SK-N-SH (cell line): ENCODE measurements at regions not wholly inside any gene's neighbourhood (a gene's known extent, or its start where the extent isn't known, plus 50 kb on each side); places are given as distances from the start of the nearest gene placed in this dataset.

ENCODE experiments used
- CTCF ChIA-PET: fragments of 300-600, 350-600 bp; formaldehyde crosslinking; extraction: SDS; loops from one replicate; lab custom pipeline; 2021; lab: Yijun Ruan, JAX
- POLR2A ChIA-PET: fragments of 350-600 bp; sonication (Branson Sonifier 250); formaldehyde crosslinking; extraction: SDS; loops from one replicate; lab custom pipeline; 2020; ENCODE audit warnings: antibody characterized with exemption, inconsistent platforms; lab: Yijun Ruan, JAX
- DNase-seq: peaks from one replicate; pipeline ENCODE4 v3.0.0; 2012
- H2AFZ ChIP-seq: fragments of 200-600 bp; sonication (generic); 2 replicates; pipeline ENCODE4 v1.8.1; 2016; ENCODE audit warnings: antibody characterized with exemption, mild to moderate bottlenecking, low read depth
- H3F3A ChIP-seq: fragments of 200-600 bp; sonication (generic); replicated peaks from 2 replicates; pipeline ENCODE3; 2016; ENCODE audit warnings: antibody characterized with exemption, mild to moderate bottlenecking; ENCODE audit not compliant: insufficient read depth
- H3K27ac ChIP-seq, 2 experiments: fragments of 200-500 bp in 1 of 2; fragments of 200-600 bp in 1 of 2; sonication (Bioruptor generic) in 1 of 2; sonication (generic), shearing (Covaris generic) in 1 of 2; 2 replicates each; pipeline versions ENCODE4 v1.5.1 to v1.6.1; 2014 to 2016; ENCODE audit warnings: low read depth in 2 of 2, inconsistent platforms in 1 of 2, low read length in 1 of 2, mild to moderate bottlenecking in 1 of 2, mixed read lengths in 1 of 2
- H3K27me3 ChIP-seq: fragments of 200-600 bp; sonication (generic), shearing (Covaris generic); 2 replicates; pipeline ENCODE4 v1.6.1; 2016; ENCODE audit warnings: mixed run types; ENCODE audit not compliant: insufficient read depth
- H3K36me3 ChIP-seq, 2 experiments: fragments of 200-500 bp in 1 of 2; fragments of 200-600 bp in 1 of 2; sonication (Bioruptor generic) in 1 of 2; sonication (generic) in 1 of 2; replicated peaks in 1 of 2; 2 replicates each; pipeline versions ENCODE3 to v1.5.1; 2014 to 2016; ENCODE audit warnings: low read length in 1 of 2, mild to moderate bottlenecking in 1 of 2; ENCODE audit not compliant: insufficient read depth in 2 of 2, control insufficient read depth in 1 of 2
- H3K4me1 ChIP-seq, 2 experiments: fragments of 200-500 bp in 1 of 2; fragments of 200-600 bp in 1 of 2; sonication (Bioruptor generic) in 1 of 2; sonication (generic), shearing (Covaris generic) in 1 of 2; 2 replicates each; pipeline versions ENCODE4 v1.5.1 to v1.6.1; 2014 to 2016; ENCODE audit warnings: low read depth in 1 of 2, low read length in 1 of 2, mixed run types in 1 of 2; ENCODE audit not compliant: insufficient read depth in 2 of 2, control insufficient read depth in 1 of 2
- H3K4me2 ChIP-seq: fragments of 200-600 bp; sonication (generic), shearing (Covaris generic); 2 replicates; pipeline ENCODE4 v1.6.1; 2017; ENCODE audit warnings: mixed run types
- H3K4me3 ChIP-seq, 2 experiments: fragments of 200-500 bp in 1 of 2; fragments of 200-600 bp in 1 of 2; sonication (Bioruptor generic) in 1 of 2; sonication (generic), shearing (Covaris generic) in 1 of 2; 2 replicates each; pipeline versions ENCODE4 v1.5.1 to v1.8.1; 2014 to 2016; ENCODE audit warnings: low read depth in 2 of 2, inconsistent platforms in 1 of 2, low read length in 1 of 2, mild to moderate bottlenecking in 1 of 2, mixed read lengths in 1 of 2, moderate library complexity in 1 of 2
- H3K79me2 ChIP-seq: fragments of 200-600 bp; sonication (generic); 2 replicates; pipeline ENCODE4 v1.8.1; 2017; ENCODE audit warnings: mild to moderate bottlenecking; ENCODE audit not compliant: insufficient read depth
- H3K9ac ChIP-seq: fragments of 200-600 bp; sonication (generic); 2 replicates; pipeline ENCODE4 v1.6.1; 2017; ENCODE audit warnings: mixed run types
- H3K9me2 ChIP-seq: fragments of 200-600 bp; sonication (generic); 2 replicates; pipeline ENCODE4 v1.6.1; 2017; ENCODE audit warnings: mixed run types
- H3K9me3 ChIP-seq: fragments of 200-600 bp; sonication (generic); 2 replicates; pipeline ENCODE4 v1.6.1; 2017; ENCODE audit warnings: mixed run types, mild to moderate bottlenecking, moderate library complexity
- H4K20me1 ChIP-seq: fragments of 200-600 bp; sonication (generic); 2 replicates; pipeline ENCODE4 v1.6.1; 2017; ENCODE audit warnings: mild to moderate bottlenecking, mixed run types; ENCODE audit not compliant: insufficient read depth
- IRF3 ChIP-seq: fragments of 150-350 bp; IDR thresholded peaks from 2 replicates; pipeline ENCODE4 v1.6.1; 2016; ENCODE audit warnings: mild to moderate bottlenecking, low read depth, low read length
- MEF2A ChIP-seq: IDR thresholded peaks from 2 replicates; pipeline ENCODE4 v1.4.0; 2012; ENCODE audit warnings: low read depth, borderline replicate concordance
- MXI1 ChIP-seq: IDR thresholded peaks from 2 replicates; pipeline ENCODE4 v1.6.1; 2012; ENCODE audit warnings: mild to moderate bottlenecking, low read depth, low read length, improper control_type of control experiment
- PBX3 ChIP-seq: IDR thresholded peaks from 2 replicates; pipeline ENCODE4; 2012
- REST ChIP-seq: IDR thresholded peaks from 2 replicates; pipeline ENCODE4 v1.6.1; 2012; ENCODE audit warnings: mild to moderate bottlenecking, low read depth, low read length, moderate library complexity
- WGBS: methylation state at CpG from one replicate; pipeline ENCODE4 v1.1.6; 2017; ENCODE audit warnings: low lambda C conversion rate; 5-methylcytosine and 5-hydroxymethylcytosine counted together

DNA sequence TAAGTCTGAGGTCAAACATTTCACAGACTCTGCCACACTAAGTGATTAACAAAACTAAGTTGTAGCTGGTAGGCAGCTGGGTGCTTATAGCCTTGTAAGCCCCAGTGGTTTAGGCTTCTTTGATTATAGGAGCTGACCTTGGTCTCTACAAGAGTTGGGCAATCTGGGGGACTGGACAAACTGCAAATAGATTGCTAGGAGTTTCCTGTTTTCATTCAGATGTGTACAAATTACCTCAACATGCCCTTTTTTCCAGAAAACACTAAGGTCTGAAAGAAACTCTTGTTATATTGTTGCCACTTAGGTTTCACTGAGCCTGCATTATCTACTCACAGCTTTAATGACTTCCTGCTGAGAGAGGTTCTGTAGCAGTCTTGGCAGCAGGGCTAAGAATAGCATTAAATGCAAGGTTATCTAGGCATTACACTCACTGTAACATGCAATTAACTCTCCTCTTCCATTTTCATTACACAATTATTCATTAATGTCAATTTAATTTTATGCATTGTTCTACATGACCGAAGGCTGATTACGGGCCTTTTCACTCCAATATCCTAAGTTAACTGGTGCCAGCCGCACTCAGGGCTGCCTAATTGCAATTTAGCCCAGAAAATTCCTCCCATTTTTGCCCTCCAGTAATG, 314.0 kb downstream of the LMO4 start:
- H3F3A ChIP-seq, result no peaks in the 10 kb centered on the region
- no peaks in the 10 kb centered on the region for H3K36me3 ChIP-seq
- no peak overlapping the region for H3K4me3 ChIP-seq
- peaks cover 0 to 27% of the 10 kb centered on the region in 2 experiments; a peak in 2 of 4 replicates for H3K4me1 ChIP-seq
- TF ChIP-seq MXI1, result no peak
- TF ChIP-seq REST, result peak; percentile 27; the same call in 1 of the 2 replicates
- H3K27me3 ChIP-seq, result no peaks in the 10 kb centered on the region
- DNase-seq, result no peak
- no peaks in the 10 kb centered on the region for H3K79me2 ChIP-seq
- CTCF ChIA-PET, result no interaction called here
- no peak overlapping the region for H3K9ac ChIP-seq
- H2AFZ ChIP-seq, result no peak overlapping the region
- 59% methylated on average over 3 of the region's 3 CpGs for WGBS
- no peak overlapping the region for H3K4me2 ChIP-seq
- no peaks in the 10 kb centered on the region for H3K9me3 ChIP-seq
- POLR2A ChIA-PET, result no interaction called here
- no peaks in the 10 kb centered on the region for H4K20me1 ChIP-seq
- no peak overlapping the region for H3K27ac ChIP-seq
- H3K9me2 ChIP-seq, result no peaks in the 10 kb centered on the region

GRCh38 chr1:87644033-87644578, 315.4 kb downstream of the LMO4 start:
- H3K27ac ChIP-seq, result peak overlapping the region in 1 of 2 experiments; percentile 56; a peak in 2 of 4 replicates
- CTCF ChIA-PET, result no interaction called here
- H3F3A ChIP-seq, result no peaks in the 10 kb centered on the region
- no peaks in the 10 kb centered on the region for H4K20me1 ChIP-seq
- no peak overlapping the region for H3K4me2 ChIP-seq
- TF ChIP-seq IRF3 (no peak), MEF2A (0 out of 2 replicates have a peak, but pooled peaks have one; percentile 16), PBX3 (no peak)
- DNase-seq, result no peak
- H3K4me3 ChIP-seq, result no peak overlapping the region
- no peaks in the 10 kb centered on the region for H3K36me3 ChIP-seq
- no peaks in the 10 kb centered on the region for H3K79me2 ChIP-seq
- no peaks in the 10 kb centered on the region for H3K27me3 ChIP-seq
- H3K4me1 ChIP-seq, result peaks cover 0 to 27% of the 10 kb centered on the region in 2 experiments; a peak in 2 of 4 replicates
- POLR2A ChIA-PET, result no interaction called here
- H3K9ac ChIP-seq, result no peak overlapping the region
- peak overlapping the region; percentile 85 for H2AFZ ChIP-seq
- no peaks in the 10 kb centered on the region for H3K9me3 ChIP-seq
- no peaks in the 10 kb centered on the region for H3K9me2 ChIP-seq
